DMS114 treated with DMSO at 0.1 percent for 48 hours (cell line): ENCODE measurements at regions not wholly inside any gene's neighbourhood (a gene's known extent, or its start where the extent isn't known, plus 50 kb on each side); places are given as distances from the start of the nearest gene placed in this dataset.
A peak's percentile ranks its signal among the peaks of the same experiment; 100 is the strongest.
"Not testable (repeated sequence)": the region's sequence is repeated elsewhere in the genome, so short reads cannot be mapped to it uniquely, and the experiment has no call there.

Experiments
- DNase-seq: peaks from one replicate; lab custom pipeline; 2025; ENCODE audit not compliant: unreplicated experiment; lab: John Stamatoyannopoulos, UW

DNA sequence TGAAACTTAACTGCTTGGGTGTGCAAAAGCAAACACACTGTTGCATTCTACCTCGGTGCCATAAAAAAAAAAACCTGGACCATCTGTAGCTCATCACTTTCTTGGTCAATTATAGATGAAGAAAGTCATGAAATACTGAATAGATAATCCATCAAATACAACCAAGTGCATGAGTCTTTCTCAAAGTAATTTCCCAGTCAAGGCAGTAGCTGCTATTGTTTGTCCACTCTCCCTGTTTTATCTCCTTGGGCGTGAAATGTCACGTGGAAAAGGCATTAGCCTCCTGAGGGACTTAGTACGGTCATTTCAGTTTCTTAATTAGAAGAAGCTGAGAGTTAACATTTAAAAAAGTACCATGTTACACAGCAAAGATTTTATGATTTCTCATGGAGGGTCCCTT lies 1697.9 kb downstream of the PCDH9 start:
- peak; percentile 9 for DNase-seq

GRCh38 chr13:65530688-65531087 lies 1699.4 kb downstream of the PCDH9 start:
- DNase-seq = no peak

DNA sequence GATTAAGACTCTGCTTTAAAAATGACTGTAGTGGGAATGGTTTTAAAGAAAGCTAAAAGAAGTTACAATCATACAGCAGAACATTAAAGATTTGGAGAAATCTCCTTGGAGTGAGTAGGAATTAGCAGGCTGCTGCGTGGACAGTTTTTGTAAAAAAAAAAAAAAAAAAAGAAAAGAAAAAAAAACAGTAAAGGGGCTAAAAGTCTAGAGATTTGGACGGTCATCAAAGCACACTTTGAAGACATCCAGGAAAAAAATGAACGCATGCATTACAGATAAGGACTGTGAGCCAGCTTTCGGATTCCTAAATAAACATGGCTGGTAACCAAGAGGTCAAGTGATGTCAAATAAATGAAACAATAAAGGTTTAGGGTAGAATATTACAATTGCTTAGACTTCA lies 1700.6 kb downstream of the PCDH9 start:
- DNase-seq = no peak

DNA sequence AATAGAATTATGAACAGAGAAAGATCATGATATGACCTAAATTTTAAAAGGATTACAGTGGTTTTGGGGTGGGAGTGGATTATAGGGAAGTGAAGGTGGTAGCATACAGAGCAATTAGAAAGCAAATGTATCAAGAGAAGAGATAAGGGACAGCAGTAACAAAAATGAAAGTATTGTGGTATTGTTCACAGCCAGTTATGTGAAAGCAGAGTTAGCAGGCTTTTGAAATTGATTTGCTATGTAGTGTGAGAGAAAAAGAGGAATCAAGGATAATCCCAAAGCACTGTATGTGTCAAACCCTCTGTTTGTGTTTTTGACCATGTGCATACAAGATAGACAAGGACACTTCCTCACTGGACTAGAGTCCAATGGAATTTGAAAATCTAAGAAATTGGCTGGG lies 1721.4 kb downstream of the PCDH9 start:
- DNase-seq = no peak

DNA sequence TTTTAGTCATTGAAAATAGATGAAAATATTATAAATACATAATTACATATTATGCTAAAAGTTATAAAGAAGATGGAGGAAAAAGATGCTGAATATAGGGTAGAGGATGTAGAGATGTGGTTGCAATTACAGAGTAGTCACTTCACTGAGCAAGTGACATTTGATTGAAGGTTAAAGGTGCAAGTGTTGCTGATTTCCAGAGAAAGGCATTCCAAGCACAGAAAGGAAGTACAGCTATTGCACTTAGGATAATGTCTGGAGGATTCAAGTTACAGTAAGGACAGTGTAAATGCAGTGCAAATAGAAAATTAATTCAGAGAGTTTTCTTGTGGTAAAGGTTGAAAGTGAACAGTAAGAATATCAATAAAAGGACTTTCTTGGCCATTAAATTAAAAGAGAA lies 1721.8 kb downstream of the PCDH9 start:
- no peak for DNase-seq

- DNase-seq = no peak
Observed at GRCh38 chr13:65505941-65506340, 1724.2 kb downstream of the PCDH9 start.

- DNase-seq = no peak
Observed at GRCh38 chr13:65504213-65504612, 1725.9 kb downstream of the PCDH9 start.

GRCh38 chr13:65500481-65500880 lies 1729.7 kb downstream of the PCDH9 start:
- DNase-seq = no peak

- DNase-seq = no peak
Observed at GRCh38 chr13:65499256-65499655, 1730.9 kb downstream of the PCDH9 start.

- DNase-seq = no peak
Observed at GRCh38 chr13:65497265-65497664, 1732.9 kb downstream of the PCDH9 start.

GRCh38 chr13:65490725-65491124 lies 1739.4 kb downstream of the PCDH9 start:
- DNase-seq = not testable (repeated sequence)

GRCh38 chr13:65488606-65489005 lies 1741.5 kb downstream of the PCDH9 start:
- no peak for DNase-seq

- DNase-seq = no peak
Observed at GRCh38 chr13:65479692-65480091, 1750.4 kb downstream of the PCDH9 start.

- DNase-seq = no peak
Observed at GRCh38 chr13:65473196-65473595, 1756.9 kb downstream of the PCDH9 start.

DNA sequence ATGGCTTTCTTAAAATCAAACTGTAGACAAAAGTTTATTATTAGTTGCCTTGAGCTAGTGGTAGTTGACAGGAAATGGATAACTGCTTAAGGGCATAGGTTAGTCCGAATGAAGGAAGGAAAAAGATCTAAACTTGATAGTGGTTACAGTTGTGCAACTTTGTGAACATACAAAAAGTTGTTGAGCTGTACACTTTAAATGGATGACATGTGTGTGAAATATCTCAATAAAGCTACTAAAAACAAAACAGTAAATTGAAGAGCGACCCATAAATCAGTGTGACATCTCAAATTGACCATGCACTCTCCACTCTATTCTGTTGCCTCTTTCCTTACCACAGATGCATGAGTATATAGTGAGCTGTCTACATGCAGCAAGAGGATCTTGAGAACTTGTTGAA lies 1757.8 kb downstream of the PCDH9 start:
- DNase-seq = no peak

- no peak for DNase-seq
Observed at GRCh38 chr13:65470781-65471180, 1759.4 kb downstream of the PCDH9 start.

- DNase-seq = no peak
Observed at GRCh38 chr13:65468628-65469027, 1761.5 kb downstream of the PCDH9 start.

DNA sequence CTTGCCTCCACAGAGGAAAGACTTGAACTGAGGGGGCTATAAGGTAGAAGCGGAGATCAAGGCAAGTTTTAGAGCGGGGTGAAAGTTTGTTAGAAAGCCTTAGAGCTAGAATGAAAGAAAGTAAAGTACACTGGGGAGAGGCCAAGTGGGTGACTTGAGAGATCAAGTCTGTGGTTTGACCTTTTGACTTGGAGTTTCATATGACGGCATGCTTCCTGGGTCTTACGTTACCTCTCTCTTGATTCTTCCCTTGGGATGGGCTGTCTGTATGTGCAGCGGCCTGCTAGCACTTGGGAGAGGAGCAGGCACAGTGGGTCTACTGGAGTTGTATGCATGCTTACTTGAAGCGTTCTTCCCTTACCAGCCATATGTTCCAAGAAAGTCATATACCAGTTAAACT lies 1768.5 kb downstream of the PCDH9 start:
- no peak for DNase-seq

- DNase-seq = no peak
Observed at GRCh38 chr13:65460136-65460535, 1770.0 kb downstream of the PCDH9 start.

- DNase-seq = no peak
Observed at GRCh38 chr13:65456150-65456912, 1773.8 kb downstream of the PCDH9 start.

DNA sequence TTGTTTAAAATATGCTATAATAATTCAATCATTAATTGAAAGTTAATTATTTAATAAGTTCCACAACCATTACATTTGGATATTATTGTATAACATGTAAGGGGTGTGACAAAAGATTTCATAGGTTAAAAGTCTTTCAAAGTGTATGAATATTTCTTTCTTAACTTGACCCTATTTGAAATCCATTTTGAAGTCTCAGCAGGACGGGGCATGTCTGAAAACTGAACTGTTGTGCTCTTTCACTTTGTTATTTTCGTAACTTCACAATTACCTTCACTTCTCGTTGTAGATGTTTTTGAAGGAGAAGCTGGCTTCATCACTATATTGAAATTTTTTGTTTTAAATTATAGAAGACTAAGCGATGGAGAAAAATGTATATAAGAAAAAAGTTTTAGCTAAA lies 1775.7 kb downstream of the PCDH9 start:
- DNase-seq = no peak

DNA sequence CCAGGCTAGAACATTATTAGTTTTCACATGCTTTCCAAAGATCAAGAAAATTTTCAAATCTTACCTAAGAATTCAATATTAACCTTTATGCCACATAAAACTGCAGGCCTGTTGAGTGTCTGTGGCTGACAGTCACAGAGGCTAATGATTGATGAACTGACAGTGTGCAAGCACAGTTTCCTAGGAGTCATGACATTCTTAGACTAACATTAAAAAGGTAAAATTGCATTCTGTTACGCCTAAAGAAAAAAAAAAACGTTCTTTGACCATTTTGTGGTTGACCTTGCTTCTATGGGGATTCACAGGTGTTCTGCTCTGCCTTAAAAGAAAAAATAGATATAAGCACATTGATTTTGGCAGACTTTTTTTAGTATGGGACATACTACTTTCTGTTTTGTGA lies 1776.2 kb downstream of the PCDH9 start:
- no peak for DNase-seq

- DNase-seq = no peak
Observed at GRCh38 chr13:65445340-65445739, 1784.8 kb downstream of the PCDH9 start.
